GM23338 (cell line): ENCODE measurements at regions not wholly inside any gene's neighbourhood (a gene's known extent, or its start where the extent isn't known, plus 50 kb on each side); places are given as distances from the start of the nearest gene placed in this dataset.

ENCODE experiments used
- CREB1 ChIP-seq: fragments of 250-450 bp; sonication (Bioruptor Pico); IDR thresholded peaks from 2 replicates; pipeline ENCODE4 v1.5.0; 2020; ENCODE audit warnings: low read depth, mild to moderate bottlenecking, moderate library complexity
- EZH2 ChIP-seq: fragments of 200-600 bp; sonication (generic); IDR thresholded peaks from one replicate; pipeline ENCODE4 v1.8.0; 2017; ENCODE audit warnings: antibody characterized with exemption, mild to moderate bottlenecking, low read depth; ENCODE audit not compliant: unreplicated experiment
- EZH2phosphoT487 ChIP-seq: fragments of 200-600 bp; sonication (generic); IDR thresholded peaks from one replicate; pipeline ENCODE4 v1.8.1; 2018; ENCODE audit warnings: antibody characterized with exemption; ENCODE audit not compliant: unreplicated experiment
- JUNB ChIP-seq: IDR thresholded peaks from one replicate; pipeline ENCODE4 v1.6.1; 2016; ENCODE audit warnings: antibody characterized with exemption; ENCODE audit not compliant: unreplicated experiment
- NANOG ChIP-seq: IDR thresholded peaks from 2 replicates; pipeline ENCODE4 v1.6.1; 2016; ENCODE audit warnings: antibody characterized with exemption, borderline replicate concordance
- POLR2AphosphoS5 ChIP-seq: IDR thresholded peaks from 2 replicates; pipeline ENCODE4 v1.6.1; 2016; ENCODE audit warnings: antibody characterized with exemption, low read depth
- REST ChIP-seq: IDR thresholded peaks from one replicate; pipeline ENCODE4 v1.6.1; 2018; ENCODE audit warnings: antibody characterized with exemption; ENCODE audit not compliant: unreplicated experiment
- STAT1 ChIP-seq: IDR thresholded peaks from one replicate; pipeline ENCODE4 v1.6.1; 2016; ENCODE audit warnings: antibody characterized with exemption; ENCODE audit not compliant: unreplicated experiment
- ZNF114 ChIP-seq: fragments of 250-450 bp; sonication (Bioruptor Pico); IDR thresholded peaks from 2 replicates; pipeline ENCODE4 v1.5.0; 2020; ENCODE audit warnings: mild to moderate bottlenecking, moderate library complexity
- ZNF331 ChIP-seq: fragments of 250-450 bp; sonication (Bioruptor Pico); IDR thresholded peaks from 2 replicates; pipeline ENCODE4 v1.5.0; 2020; ENCODE audit warnings: low read depth, mild to moderate bottlenecking, moderate library complexity
- ZNF462 ChIP-seq: fragments of 250-450 bp; sonication (Bioruptor Pico); IDR thresholded peaks from 2 replicates; pipeline ENCODE4 v1.5.0; 2020; ENCODE audit warnings: mild to moderate bottlenecking, moderate library complexity
- TF ChIP-seq, protein P1 (sequence below), 2 experiments: fragments of 200-600 bp in 1 of 2; sonication (generic) in 1 of 2; conservative IDR thresholded peaks; 2 replicates each; pipeline versions ENCODE4 v1.5.1 to v1.6.1; 2016 to 2017; ENCODE audit warnings: antibody characterized with exemption in 2 of 2, low read depth in 2 of 2, mild to moderate bottlenecking in 2 of 2, moderate library complexity in 1 of 2
- TF ChIP-seq, protein P2 (sequence below): IDR thresholded peaks from 2 replicates; pipeline ENCODE4 v1.6.1; 2016; ENCODE audit warnings: antibody characterized with exemption

DNA sequence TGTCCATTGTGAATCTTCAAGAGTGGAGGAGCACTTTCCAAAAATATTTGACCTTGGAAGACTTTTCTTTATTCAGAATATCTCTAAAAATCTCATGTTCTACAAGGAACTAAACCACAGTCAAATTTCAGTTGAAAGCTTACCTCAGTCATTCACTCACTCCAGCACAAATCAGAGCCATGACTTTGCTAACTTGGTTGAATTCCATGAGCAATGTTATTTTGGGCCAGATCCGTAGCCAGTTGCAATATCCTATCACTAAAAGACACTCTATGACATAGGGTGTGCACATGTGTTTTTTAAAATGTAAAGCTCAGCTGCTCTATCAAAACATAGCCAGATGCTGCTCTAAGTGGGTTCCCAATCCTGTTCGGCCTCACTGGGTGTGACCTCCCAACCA lies 156.1 kb upstream of the ANKRD55 start:
- TF ChIP-seq EZH2phosphoT487, result no peak
- TF ChIP-seq, protein P1, sequence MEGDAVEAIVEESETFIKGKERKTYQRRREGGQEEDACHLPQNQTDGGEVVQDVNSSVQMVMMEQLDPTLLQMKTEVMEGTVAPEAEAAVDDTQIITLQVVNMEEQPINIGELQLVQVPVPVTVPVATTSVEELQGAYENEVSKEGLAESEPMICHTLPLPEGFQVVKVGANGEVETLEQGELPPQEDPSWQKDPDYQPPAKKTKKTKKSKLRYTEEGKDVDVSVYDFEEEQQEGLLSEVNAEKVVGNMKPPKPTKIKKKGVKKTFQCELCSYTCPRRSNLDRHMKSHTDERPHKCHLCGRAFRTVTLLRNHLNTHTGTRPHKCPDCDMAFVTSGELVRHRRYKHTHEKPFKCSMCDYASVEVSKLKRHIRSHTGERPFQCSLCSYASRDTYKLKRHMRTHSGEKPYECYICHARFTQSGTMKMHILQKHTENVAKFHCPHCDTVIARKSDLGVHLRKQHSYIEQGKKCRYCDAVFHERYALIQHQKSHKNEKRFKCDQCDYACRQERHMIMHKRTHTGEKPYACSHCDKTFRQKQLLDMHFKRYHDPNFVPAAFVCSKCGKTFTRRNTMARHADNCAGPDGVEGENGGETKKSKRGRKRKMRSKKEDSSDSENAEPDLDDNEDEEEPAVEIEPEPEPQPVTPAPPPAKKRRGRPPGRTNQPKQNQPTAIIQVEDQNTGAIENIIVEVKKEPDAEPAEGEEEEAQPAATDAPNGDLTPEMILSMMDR (conservative IDR thresholded peaks at IDR 0.05; ENCODE audit: low read depth in 2 of 2), result no peak
- TF ChIP-seq EZH2, result no peak
- no peak for TF ChIP-seq CREB1
- TF ChIP-seq JUNB, result no peak
- no peak for TF ChIP-seq ZNF114 (CRISPR knock-in tag)
- TF ChIP-seq POLR2AphosphoS5, result no peak
- no peak for TF ChIP-seq REST
- TF ChIP-seq STAT1, result no peak
- TF ChIP-seq, protein P2, sequence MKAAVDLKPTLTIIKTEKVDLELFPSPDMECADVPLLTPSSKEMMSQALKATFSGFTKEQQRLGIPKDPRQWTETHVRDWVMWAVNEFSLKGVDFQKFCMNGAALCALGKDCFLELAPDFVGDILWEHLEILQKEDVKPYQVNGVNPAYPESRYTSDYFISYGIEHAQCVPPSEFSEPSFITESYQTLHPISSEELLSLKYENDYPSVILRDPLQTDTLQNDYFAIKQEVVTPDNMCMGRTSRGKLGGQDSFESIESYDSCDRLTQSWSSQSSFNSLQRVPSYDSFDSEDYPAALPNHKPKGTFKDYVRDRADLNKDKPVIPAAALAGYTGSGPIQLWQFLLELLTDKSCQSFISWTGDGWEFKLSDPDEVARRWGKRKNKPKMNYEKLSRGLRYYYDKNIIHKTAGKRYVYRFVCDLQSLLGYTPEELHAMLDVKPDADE, result no peak
- no peak for TF ChIP-seq NANOG
- TF ChIP-seq ZNF331 (CRISPR knock-in tag), result no peak
- no peak for TF ChIP-seq ZNF462 (CRISPR knock-in tag)
